Astrocyte (in vitro differentiated cells and primary cell): ENCODE measurements at regions not wholly inside any gene's neighbourhood (a gene's known extent, or its start where the extent isn't known, plus 50 kb on each side); places are given as distances from the start of the nearest gene placed in this dataset.

Experiments
- DNase-seq: peaks from one replicate; pipeline ENCODE4 v3.0.0-alpha.2; 2010; ENCODE audit warnings: low read depth
- FAIRE-seq: peaks from 2 replicates; lab custom pipeline; 2011; peaks lifted over from hg19 to GRCh38; lab: Jason Lieb, UNC
- H2AFZ ChIP-seq: 2 replicates; pipeline ENCODE4 v1.6.0; 2012; ENCODE audit warnings: low read depth, low read length, inconsistent platforms
- H3K27ac ChIP-seq: 2 replicates; pipeline ENCODE4 v1.5.1; 2011; ENCODE audit warnings: low read depth, low read length, inconsistent platforms
- H3K27me3 ChIP-seq: 2 replicates; pipeline ENCODE4 v1.6.0; 2011; ENCODE audit warnings: low read length, inconsistent platforms; ENCODE audit not compliant: insufficient read depth
- H3K36me3 ChIP-seq: 2 replicates; pipeline ENCODE4 v1.5.1; 2011; ENCODE audit warnings: low read length, inconsistent platforms; ENCODE audit not compliant: insufficient read depth
- H3K4me1 ChIP-seq: 2 replicates; pipeline ENCODE4 v1.5.1; 2011; ENCODE audit warnings: low read length, inconsistent platforms; ENCODE audit not compliant: insufficient read depth
- H3K4me2 ChIP-seq: 2 replicates; pipeline ENCODE4 v1.6.0; 2012; ENCODE audit warnings: low read length, inconsistent platforms
- H3K4me3 ChIP-seq: 2 replicates; pipeline ENCODE4 v1.5.1; 2011; ENCODE audit warnings: low read depth, mild to moderate bottlenecking, low read length, inconsistent platforms; ENCODE audit not compliant: insufficient read depth
- H3K79me2 ChIP-seq: 2 replicates; pipeline ENCODE4 v1.6.0; 2012; ENCODE audit warnings: mild to moderate bottlenecking, low read length, inconsistent platforms; ENCODE audit not compliant: insufficient read depth
- H3K9ac ChIP-seq: 2 replicates; pipeline ENCODE4 v1.6.0; 2012; ENCODE audit warnings: mild to moderate bottlenecking, low read length, inconsistent platforms
- H3K9me3 ChIP-seq: 2 replicates; pipeline ENCODE4 v1.5.1; 2012; ENCODE audit warnings: low read depth, mild to moderate bottlenecking, low read length, inconsistent platforms; ENCODE audit not compliant: insufficient read depth
- H4K20me1 ChIP-seq: 2 replicates; pipeline ENCODE4 v1.6.0; 2012; ENCODE audit warnings: low read length, inconsistent platforms; ENCODE audit not compliant: insufficient read depth
- H3K27ac Mint-ChIP-seq: one replicate; pipeline ENCODE4 v1.8.0; 2021; ENCODE audit warnings: mild to moderate bottlenecking, mixed read lengths; ENCODE audit not compliant: unreplicated experiment
- H3K27me3 Mint-ChIP-seq: one replicate; pipeline ENCODE4 v1.8.0; 2021; ENCODE audit warnings: low read depth, mixed read lengths; ENCODE audit not compliant: unreplicated experiment
- H3K36me3 Mint-ChIP-seq: one replicate; pipeline ENCODE4 v1.8.0; 2021; ENCODE audit warnings: low read depth, mixed read lengths; ENCODE audit not compliant: unreplicated experiment
- H3K4me1 Mint-ChIP-seq: one replicate; pipeline ENCODE4 v1.8.0; 2021; ENCODE audit warnings: low read depth, mixed read lengths; ENCODE audit not compliant: unreplicated experiment
- H3K4me3 Mint-ChIP-seq: one replicate; pipeline ENCODE4 v1.8.0; 2021; ENCODE audit warnings: mild to moderate bottlenecking, moderate library complexity, mixed read lengths; ENCODE audit not compliant: unreplicated experiment
- H3K9me3 Mint-ChIP-seq: one replicate; pipeline ENCODE4 v1.8.0; 2021; ENCODE audit warnings: mild to moderate bottlenecking, mixed read lengths; ENCODE audit not compliant: unreplicated experiment
- EZH2 ChIP-seq: IDR thresholded peaks from 2 replicates; pipeline ENCODE4 v1.6.1; 2012; ENCODE audit warnings: mild to moderate bottlenecking, low read length, inconsistent platforms; ENCODE audit not compliant: insufficient read depth
- TF ChIP-seq, protein P1 (sequence below): IDR thresholded peaks from 2 replicates; pipeline ENCODE4 v1.5.1; 2011; ENCODE audit warnings: low read depth, mild to moderate bottlenecking, inconsistent platforms, low read length, moderate library complexity; ENCODE audit not compliant: insufficient read depth

GRCh38 chr15:61381501-61381900 lies 152.4 kb upstream of the RORA start:
- Histone ChIP-seq H3K4me2 (no peak overlapping the region), H3K9me3 (no peaks in the 10 kb centered on the region), H3K4me1 (no peaks in the 10 kb centered on the region), H3K79me2 (no peaks in the 10 kb centered on the region), H3K9ac (no peak overlapping the region), H3K27me3 (no peaks in the 10 kb centered on the region), H4K20me1 (no peaks in the 10 kb centered on the region), H3K27ac (no peak overlapping the region), H2AFZ (no peak overlapping the region), H3K36me3 (no peaks in the 10 kb centered on the region), H3K4me3 (no peak overlapping the region)
- FAIRE-seq (no peak), DNase-seq (no peak)
- Mint-ChIP-seq H3K9me3 (peaks cover 5% of the 10 kb centered on the region), H3K4me3 (no peak overlapping the region), H3K27ac (no peak overlapping the region), H3K36me3 (no peaks in the 10 kb centered on the region), H3K4me1 (peaks cover 15% of the 10 kb centered on the region), H3K27me3 (no peaks in the 10 kb centered on the region)
- no peak for TF ChIP-seq EZH2
- TF ChIP-seq, protein P1, sequence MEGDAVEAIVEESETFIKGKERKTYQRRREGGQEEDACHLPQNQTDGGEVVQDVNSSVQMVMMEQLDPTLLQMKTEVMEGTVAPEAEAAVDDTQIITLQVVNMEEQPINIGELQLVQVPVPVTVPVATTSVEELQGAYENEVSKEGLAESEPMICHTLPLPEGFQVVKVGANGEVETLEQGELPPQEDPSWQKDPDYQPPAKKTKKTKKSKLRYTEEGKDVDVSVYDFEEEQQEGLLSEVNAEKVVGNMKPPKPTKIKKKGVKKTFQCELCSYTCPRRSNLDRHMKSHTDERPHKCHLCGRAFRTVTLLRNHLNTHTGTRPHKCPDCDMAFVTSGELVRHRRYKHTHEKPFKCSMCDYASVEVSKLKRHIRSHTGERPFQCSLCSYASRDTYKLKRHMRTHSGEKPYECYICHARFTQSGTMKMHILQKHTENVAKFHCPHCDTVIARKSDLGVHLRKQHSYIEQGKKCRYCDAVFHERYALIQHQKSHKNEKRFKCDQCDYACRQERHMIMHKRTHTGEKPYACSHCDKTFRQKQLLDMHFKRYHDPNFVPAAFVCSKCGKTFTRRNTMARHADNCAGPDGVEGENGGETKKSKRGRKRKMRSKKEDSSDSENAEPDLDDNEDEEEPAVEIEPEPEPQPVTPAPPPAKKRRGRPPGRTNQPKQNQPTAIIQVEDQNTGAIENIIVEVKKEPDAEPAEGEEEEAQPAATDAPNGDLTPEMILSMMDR = no peak

DNA sequence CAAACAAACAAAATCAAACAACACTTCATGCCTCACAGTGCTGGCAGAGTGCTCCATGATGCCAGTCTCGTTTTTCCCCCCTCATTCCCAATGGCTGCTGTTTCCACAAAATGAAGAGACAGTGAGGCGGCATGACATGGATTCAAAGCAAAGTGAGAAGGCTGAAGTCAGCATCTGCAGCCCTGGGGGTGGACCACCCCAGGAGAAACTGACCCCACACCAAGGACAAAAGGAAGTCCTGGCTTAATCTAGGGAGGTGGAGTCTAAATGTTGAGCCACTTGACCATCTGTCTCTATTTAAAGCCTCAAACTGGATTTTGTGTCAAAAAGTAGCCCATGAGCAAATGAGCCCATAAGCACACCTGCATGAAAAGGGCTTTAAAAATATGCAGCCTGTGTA lies 151.2 kb upstream of the RORA start:
- H3K4me1 ChIP-seq = no peaks in the 10 kb centered on the region

DNA sequence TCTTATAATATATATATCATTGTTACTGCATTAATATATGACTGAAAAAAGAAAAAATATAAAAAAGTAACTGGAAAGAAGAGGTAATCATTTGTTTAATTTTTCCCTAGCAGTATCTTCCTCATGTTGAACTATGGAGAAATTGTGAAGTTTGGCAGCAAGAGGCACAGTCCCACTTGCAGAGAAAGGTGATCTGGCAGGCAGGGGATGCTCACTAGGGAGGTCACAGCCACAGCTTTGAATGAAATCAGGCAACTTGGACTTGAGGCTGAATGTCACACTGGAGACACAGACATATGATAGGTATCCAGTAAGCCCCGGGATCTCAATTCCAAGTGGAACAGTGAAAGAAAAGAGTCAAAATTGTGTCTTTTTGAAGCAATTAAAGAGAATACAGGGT lies 149.9 kb upstream of the RORA start:
- H3K4me3 ChIP-seq = no peak overlapping the region
- FAIRE-seq (no peak), DNase-seq (no peak)
- Mint-ChIP-seq H3K36me3 (no peaks in the 10 kb centered on the region), H3K4me3 (no peak overlapping the region), H3K9me3 (peaks cover 2% of the 10 kb centered on the region), H3K27me3 (no peaks in the 10 kb centered on the region), H3K4me1 (peaks cover 10% of the 10 kb centered on the region), H3K27ac (no peak overlapping the region)
- H3K79me2 ChIP-seq = no peaks in the 10 kb centered on the region
- no peaks in the 10 kb centered on the region for H3K9me3 ChIP-seq
- no peak for TF ChIP-seq EZH2
- TF ChIP-seq, protein P1 = no peak
- H2AFZ ChIP-seq = no peak overlapping the region
- peaks cover 3% of the 10 kb centered on the region for H3K27me3 ChIP-seq
- no peaks in the 10 kb centered on the region for H3K36me3 ChIP-seq
- no peaks in the 10 kb centered on the region for H3K4me1 ChIP-seq
- no peak overlapping the region for H3K27ac ChIP-seq
- H3K9ac ChIP-seq = no peak overlapping the region
- no peak overlapping the region for H3K4me2 ChIP-seq
- H4K20me1 ChIP-seq = no peaks in the 10 kb centered on the region

More for the DNA sequence above, 151.2 kb upstream of the RORA start:
- Mint-ChIP-seq H3K4me3 (no peak overlapping the region), H3K27me3 (no peaks in the 10 kb centered on the region), H3K9me3 (peaks cover 4% of the 10 kb centered on the region), H3K27ac (no peak overlapping the region), H3K4me1 (peaks cover 15% of the 10 kb centered on the region), H3K36me3 (no peaks in the 10 kb centered on the region)
- H3K9me3 ChIP-seq = no peaks in the 10 kb centered on the region
- H3K79me2 ChIP-seq = no peaks in the 10 kb centered on the region
- no peak overlapping the region for H3K4me3 ChIP-seq
- no peak overlapping the region for H3K27ac ChIP-seq
- no peak overlapping the region for H2AFZ ChIP-seq
- H4K20me1 ChIP-seq = no peaks in the 10 kb centered on the region
- TF ChIP-seq, protein P1 = no peak
- no peak for TF ChIP-seq EZH2
- FAIRE-seq (no peak), DNase-seq (no peak)
- no peaks in the 10 kb centered on the region for H3K36me3 ChIP-seq
- H3K9ac ChIP-seq = no peak overlapping the region
- peaks cover 3% of the 10 kb centered on the region for H3K27me3 ChIP-seq
- H3K4me2 ChIP-seq = no peak overlapping the region
